OCI-LY1 (cell line): ENCODE measurements at regions not wholly inside any gene's neighbourhood (a gene's known extent, or its start where the extent isn't known, plus 50 kb on each side); places are given as distances from the start of the nearest gene placed in this dataset.

Experiments used
- H2AFZ ChIP-seq: fragments of 200-600 bp; sonication (generic), shearing (Covaris generic); 2 replicates; pipeline ENCODE4 v1.6.0; 2014; ENCODE audit warnings: antibody characterized with exemption, mild to moderate bottlenecking, low read length
- H3F3A ChIP-seq: fragments of 200-600 bp; sonication (generic), shearing (Covaris generic); 2 replicates; pipeline ENCODE4 v1.6.0; 2014; ENCODE audit warnings: mild to moderate bottlenecking, antibody characterized with exemption, low read length, moderate library complexity; ENCODE audit not compliant: insufficient read depth
- H3K27ac ChIP-seq: fragments of 200-600 bp; sonication (generic); 2 replicates; pipeline ENCODE4 v1.5.1; 2014; ENCODE audit warnings: low read length, mixed run types, mild to moderate bottlenecking, low read depth; ENCODE audit not compliant: poor library complexity, severe bottlenecking
- H3K27me3 ChIP-seq: fragments of 200-600 bp; sonication (generic); 2 replicates; pipeline ENCODE4 v1.6.0; 2014; ENCODE audit warnings: antibody characterized with exemption, mild to moderate bottlenecking, low read length, moderate library complexity; ENCODE audit not compliant: insufficient read depth
- H3K36me3 ChIP-seq: fragments of 200-600 bp; sonication (generic); 2 replicates; pipeline ENCODE4 v1.6.1; 2014; ENCODE audit warnings: mild to moderate bottlenecking, antibody characterized with exemption, low read length, moderate library complexity, mixed read lengths; ENCODE audit not compliant: insufficient read depth
- H3K4me1 ChIP-seq: fragments of 200-600 bp; sonication (generic); 2 replicates; pipeline ENCODE4 v1.5.1; 2014; ENCODE audit warnings: mild to moderate bottlenecking, low read length, moderate library complexity; ENCODE audit not compliant: insufficient read depth, severe bottlenecking
- H3K4me2 ChIP-seq: fragments of 200-600 bp; sonication (generic), shearing (Covaris generic); 2 replicates; pipeline ENCODE4 v1.6.1; 2014; ENCODE audit warnings: low read length
- H3K4me3 ChIP-seq: fragments of 200-600 bp; sonication (generic); 2 replicates; pipeline ENCODE4 v1.5.1; 2014; ENCODE audit warnings: low read length, low read depth, mild to moderate bottlenecking, mixed read lengths; ENCODE audit not compliant: poor library complexity, severe bottlenecking
- H3K79me2 ChIP-seq: fragments of 200-600 bp; shearing (Covaris generic); 2 replicates; pipeline ENCODE4 v1.6.1; 2016; ENCODE audit warnings: mixed run types, low read length, mixed read lengths; ENCODE audit not compliant: insufficient read depth
- H3K9ac ChIP-seq: fragments of 200-600 bp; sonication (generic), shearing (Covaris generic); 2 replicates; pipeline ENCODE4 v1.6.1; 2014; ENCODE audit warnings: mild to moderate bottlenecking, low read length, mixed read lengths
- H3K9me2 ChIP-seq: fragments of 200-600 bp; sonication (generic), shearing (Covaris generic); 2 replicates; pipeline ENCODE4 v1.6.1; 2014; ENCODE audit warnings: low read depth, mild to moderate bottlenecking, low read length, mixed read lengths
- H3K9me3 ChIP-seq: fragments of 200-600 bp; shearing (Covaris generic); 2 replicates; pipeline ENCODE4 v1.6.1; 2014; ENCODE audit warnings: low read length, mixed read lengths
- H4K20me1 ChIP-seq: fragments of 200-600 bp; sonication (generic), shearing (Covaris generic); 2 replicates; pipeline ENCODE4 v1.6.0; 2016; ENCODE audit warnings: mild to moderate bottlenecking, low read length; ENCODE audit not compliant: insufficient read depth
- EZH2 ChIP-seq: fragments of 200-600 bp; sonication (generic), shearing (Covaris generic); IDR thresholded peaks from 2 replicates; pipeline ENCODE4 v1.8.0; 2017; ENCODE audit warnings: borderline replicate concordance, mixed run types, mild to moderate bottlenecking, antibody characterized with exemption, low read length, moderate library complexity, mixed read lengths
- TF ChIP-seq, protein P1 (sequence below): fragments of 200-600 bp; sonication (generic), shearing (Covaris generic); IDR thresholded peaks from 2 replicates; pipeline ENCODE4 v1.5.1; 2017; ENCODE audit warnings: mild to moderate bottlenecking, antibody characterized with exemption, low read length, moderate library complexity, mixed read lengths

DNA sequence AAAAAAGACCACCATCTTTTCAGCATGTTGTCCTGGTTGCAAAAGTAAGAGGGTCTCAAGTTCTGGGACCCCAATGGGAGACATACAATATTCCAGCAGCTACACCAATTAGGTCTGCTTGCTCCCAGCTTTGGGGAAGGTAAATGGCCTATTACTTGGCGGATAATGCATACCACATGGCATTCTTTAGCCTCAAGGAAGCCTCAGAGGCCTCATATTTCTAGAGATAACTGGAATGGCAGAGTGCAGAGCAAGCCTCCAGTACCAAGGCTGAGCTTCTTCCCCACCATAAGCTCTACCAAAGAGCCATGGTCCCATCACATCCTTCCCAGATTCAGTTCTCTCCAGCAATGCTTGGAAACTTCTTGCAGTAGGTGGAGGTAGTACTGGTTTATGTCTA, 493.8 kb downstream of the SHQ1 start:
- Histone ChIP-seq H2AFZ (no peak overlapping the region), H3K9me3 (no peaks in the 10 kb centered on the region), H3K4me2 (no peak overlapping the region), H3K9ac (no peak overlapping the region), H3K79me2 (no peaks in the 10 kb centered on the region), H3K9me2 (no peaks in the 10 kb centered on the region), H3K4me3 (no peak overlapping the region), H3K27me3 (0 out of 2 replicates have a peak, but pooled peaks cover 3% of the 10 kb centered on the region), H3F3A (no peaks in the 10 kb centered on the region), H3K27ac (no peak overlapping the region), H3K4me1 (no peaks in the 10 kb centered on the region), H4K20me1 (no peaks in the 10 kb centered on the region), H3K36me3 (no peaks in the 10 kb centered on the region)
- no peak for TF ChIP-seq EZH2
- TF ChIP-seq, protein P1, sequence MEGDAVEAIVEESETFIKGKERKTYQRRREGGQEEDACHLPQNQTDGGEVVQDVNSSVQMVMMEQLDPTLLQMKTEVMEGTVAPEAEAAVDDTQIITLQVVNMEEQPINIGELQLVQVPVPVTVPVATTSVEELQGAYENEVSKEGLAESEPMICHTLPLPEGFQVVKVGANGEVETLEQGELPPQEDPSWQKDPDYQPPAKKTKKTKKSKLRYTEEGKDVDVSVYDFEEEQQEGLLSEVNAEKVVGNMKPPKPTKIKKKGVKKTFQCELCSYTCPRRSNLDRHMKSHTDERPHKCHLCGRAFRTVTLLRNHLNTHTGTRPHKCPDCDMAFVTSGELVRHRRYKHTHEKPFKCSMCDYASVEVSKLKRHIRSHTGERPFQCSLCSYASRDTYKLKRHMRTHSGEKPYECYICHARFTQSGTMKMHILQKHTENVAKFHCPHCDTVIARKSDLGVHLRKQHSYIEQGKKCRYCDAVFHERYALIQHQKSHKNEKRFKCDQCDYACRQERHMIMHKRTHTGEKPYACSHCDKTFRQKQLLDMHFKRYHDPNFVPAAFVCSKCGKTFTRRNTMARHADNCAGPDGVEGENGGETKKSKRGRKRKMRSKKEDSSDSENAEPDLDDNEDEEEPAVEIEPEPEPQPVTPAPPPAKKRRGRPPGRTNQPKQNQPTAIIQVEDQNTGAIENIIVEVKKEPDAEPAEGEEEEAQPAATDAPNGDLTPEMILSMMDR, result no peak

DNA sequence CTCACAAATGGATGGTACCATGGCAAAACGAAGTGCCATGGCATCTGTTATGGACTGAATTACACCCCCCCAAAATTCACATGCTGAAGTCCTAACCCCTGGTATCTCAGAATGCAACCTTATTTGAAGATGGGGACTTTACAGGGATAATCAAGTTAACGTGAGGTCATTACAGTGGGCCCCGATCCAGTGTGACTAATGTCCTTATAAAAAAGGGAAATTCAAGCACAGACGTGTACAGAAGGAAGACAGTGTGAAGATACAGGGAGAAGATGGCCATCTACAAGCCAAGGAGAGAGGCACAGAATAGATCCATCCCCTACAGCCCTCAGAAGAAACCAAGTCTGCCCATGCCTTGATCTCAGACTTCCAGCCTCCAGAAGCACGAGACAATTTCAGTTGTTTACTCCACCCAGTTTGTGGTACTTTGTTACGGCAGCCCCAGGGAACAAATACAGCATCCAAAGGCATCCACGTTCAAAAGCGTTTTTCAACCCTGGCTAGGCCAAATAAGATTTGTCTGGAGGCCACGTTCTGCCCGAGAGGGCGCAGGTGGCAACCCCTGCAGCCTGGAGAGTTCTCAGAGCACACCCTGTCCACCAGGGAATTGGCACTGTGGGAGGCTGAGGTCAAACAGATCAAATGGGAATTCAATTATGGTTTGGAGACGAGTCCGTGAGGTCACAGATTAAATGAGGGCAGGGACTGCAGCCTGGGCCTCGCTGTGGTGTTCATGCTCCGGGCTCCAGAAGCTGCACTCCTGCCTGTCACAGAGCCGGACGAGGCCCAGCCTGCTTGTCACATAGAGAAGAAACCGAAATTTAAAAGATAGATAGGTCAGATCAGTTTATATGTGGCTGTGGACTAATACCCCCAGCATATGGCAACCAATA, 494.8 kb downstream of the SHQ1 start:
- Histone ChIP-seq H3K9ac (no peak overlapping the region), H3K4me1 (no peaks in the 10 kb centered on the region), H3K79me2 (no peaks in the 10 kb centered on the region), H3K27ac (no peak overlapping the region), H4K20me1 (no peaks in the 10 kb centered on the region), H3K36me3 (no peaks in the 10 kb centered on the region), H3F3A (no peaks in the 10 kb centered on the region), H3K9me3 (no peaks in the 10 kb centered on the region), H3K27me3 (0 out of 2 replicates have a peak, but pooled peaks cover 3% of the 10 kb centered on the region), H3K9me2 (no peaks in the 10 kb centered on the region), H2AFZ (no peak overlapping the region), H3K4me3 (no peak overlapping the region), H3K4me2 (no peak overlapping the region)
- TF ChIP-seq, protein P1, result no peak
- no peak for TF ChIP-seq EZH2

DNA sequence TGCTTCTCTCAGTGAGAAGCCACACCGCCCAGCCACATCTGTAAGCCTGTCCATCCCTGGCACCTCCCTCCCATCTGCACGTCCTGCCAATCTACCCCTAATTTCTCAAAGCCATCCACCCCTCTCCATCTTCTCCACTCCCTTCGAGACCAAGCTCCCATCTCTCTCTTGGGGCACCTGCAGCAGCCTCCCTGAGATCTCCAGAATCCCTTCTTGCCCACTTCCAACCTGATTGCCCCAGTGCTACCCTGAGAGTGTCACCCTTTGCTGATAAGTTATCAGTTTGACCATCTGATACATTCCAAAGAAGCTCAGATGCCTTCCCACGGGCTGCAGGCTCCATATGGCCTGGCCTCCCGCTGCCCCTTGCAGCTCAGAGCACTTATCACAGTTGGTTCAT, 496.1 kb downstream of the SHQ1 start:
- no peaks in the 10 kb centered on the region for H4K20me1 ChIP-seq
- no peak overlapping the region for H3K4me2 ChIP-seq

More for the DNA sequence above, 496.1 kb downstream of the SHQ1 start:
- no peak overlapping the region for H3K27ac ChIP-seq
- H3K36me3 ChIP-seq, result no peaks in the 10 kb centered on the region
- no peaks in the 10 kb centered on the region for H3K4me1 ChIP-seq
- TF ChIP-seq, protein P1, result no peak
- no peak for TF ChIP-seq EZH2
- H3K27me3 ChIP-seq, result peaks cover 3% of the 10 kb centered on the region; the same call in 1 of the 2 replicates
- H3K79me2 ChIP-seq, result no peaks in the 10 kb centered on the region
- no peak overlapping the region for H3K9ac ChIP-seq
- H3F3A ChIP-seq, result no peaks in the 10 kb centered on the region
- H3K9me2 ChIP-seq, result no peaks in the 10 kb centered on the region
- no peaks in the 10 kb centered on the region for H3K9me3 ChIP-seq
- no peak overlapping the region for H3K4me3 ChIP-seq
- H2AFZ ChIP-seq, result no peak overlapping the region
